NCI-H146 (cell line): ENCODE measurements at regions not wholly inside any gene's neighbourhood (a gene's known extent, or its start where the extent isn't known, plus 50 kb on each side); places are given as distances from the start of the nearest gene placed in this dataset.
"Not testable (repeated sequence)": the region's sequence is repeated elsewhere in the genome, so short reads cannot be mapped to it uniquely, and the experiment has no call there.

Experiments used
- DNase-seq: peaks from one replicate; lab custom pipeline; 2025; lab: John Stamatoyannopoulos, UW

- DNase-seq = no peak
Observed at GRCh38 chr5:81829242-81829641, 78.3 kb upstream of the SSBP2 start.

GRCh38 chr5:81827500-81827899 lies 76.6 kb upstream of the SSBP2 start:
- no peak for DNase-seq

GRCh38 chr5:81826128-81826527 lies 75.2 kb upstream of the SSBP2 start:
- no peak for DNase-seq

- DNase-seq = peak; percentile 8
Observed at GRCh38 chr5:81825237-81825636, 74.3 kb upstream of the SSBP2 start.

- not testable (repeated sequence) for DNase-seq
Observed at GRCh38 chr5:81823736-81824135, 72.8 kb upstream of the SSBP2 start.

GRCh38 chr5:81820863-81821262 lies 70.0 kb upstream of the SSBP2 start:
- no peak for DNase-seq

- no peak for DNase-seq
Observed at GRCh38 chr5:81820318-81820636, 69.4 kb upstream of the SSBP2 start.

GRCh38 chr5:81819556-81820317 lies 68.8 kb upstream of the SSBP2 start:
- peak; percentile 2 for DNase-seq

- DNase-seq = no peak
Observed at GRCh38 chr5:81817980-81818379, 67.1 kb upstream of the SSBP2 start.

- DNase-seq = no peak
Observed at GRCh38 chr5:81817086-81817485, 66.2 kb upstream of the SSBP2 start.

- DNase-seq = no peak
Observed at GRCh38 chr5:81815321-81815720, 64.4 kb upstream of the SSBP2 start.

- no peak for DNase-seq
Observed at GRCh38 chr5:81808106-81808505, 57.2 kb upstream of the SSBP2 start.

GRCh38 chr5:81805086-81805485 lies 54.2 kb upstream of the SSBP2 start:
- no peak for DNase-seq

GRCh38 chr5:81803812-81804211 lies 52.9 kb upstream of the SSBP2 start:
- DNase-seq = no peak

- no peak for DNase-seq
Observed at GRCh38 chr5:81802625-81803024, 51.7 kb upstream of the SSBP2 start.

GRCh38 chr5:81802020-81802419 lies 51.1 kb upstream of the SSBP2 start:
- DNase-seq = no peak

- no peak for DNase-seq
Observed at GRCh38 chr5:81800797-81801196, 49.9 kb upstream of the SSBP2 start.
